GM23248 (cell line): ENCODE measurements at regions not wholly inside any gene's neighbourhood (a gene's known extent, or its start where the extent isn't known, plus 50 kb on each side); places are given as distances from the start of the nearest gene placed in this dataset.

Experiments
- DNase-seq: peaks from one replicate; pipeline ENCODE4 v3.0.0-alpha.2; 2015
- H2AFZ ChIP-seq: fragments of 200-600 bp; sonication (generic); 2 replicates; pipeline ENCODE4 v1.6.1; 2016; ENCODE audit warnings: antibody characterized with exemption
- H3F3A ChIP-seq: fragments of 200-600 bp; sonication (generic); 2 replicates; pipeline ENCODE4 v1.6.1; 2016; ENCODE audit warnings: mild to moderate bottlenecking, antibody characterized with exemption, mixed run types; ENCODE audit not compliant: insufficient read depth
- H3K27ac ChIP-seq: fragments of 200-600 bp; sonication (generic); 2 replicates; pipeline ENCODE4 v1.5.1; 2016; ENCODE audit warnings: mild to moderate bottlenecking
- H3K27me3 ChIP-seq: fragments of 200-600 bp; sonication (generic); replicated peaks from 2 replicates; pipeline ENCODE4 v1.6.1; 2016; ENCODE audit warnings: mild to moderate bottlenecking; ENCODE audit not compliant: insufficient read depth
- H3K36me3 ChIP-seq: fragments of 200-600 bp; sonication (generic); 2 replicates; pipeline ENCODE4 v1.6.1; 2016; ENCODE audit warnings: low read depth, mild to moderate bottlenecking
- H3K4me1 ChIP-seq: fragments of 200-600 bp; sonication (generic); 2 replicates; pipeline ENCODE4 v1.6.1; 2016; ENCODE audit warnings: mild to moderate bottlenecking; ENCODE audit not compliant: insufficient read depth
- H3K4me2 ChIP-seq: fragments of 200-600 bp; sonication (generic); one replicate; pipeline ENCODE4 v1.6.1; 2016; ENCODE audit warnings: mild to moderate bottlenecking; ENCODE audit not compliant: unreplicated experiment
- H3K4me3 ChIP-seq: fragments of 200-600 bp; sonication (generic); 2 replicates; pipeline ENCODE4 v1.5.1; 2016; ENCODE audit warnings: mild to moderate bottlenecking
- H3K79me2 ChIP-seq: fragments of 200-600 bp; sonication (generic); 2 replicates; pipeline ENCODE4 v1.6.1; 2016; ENCODE audit warnings: mild to moderate bottlenecking; ENCODE audit not compliant: insufficient read depth
- H3K9ac ChIP-seq: fragments of 200-600 bp; sonication (generic); 2 replicates; pipeline ENCODE4 v1.6.1; 2016; ENCODE audit warnings: mild to moderate bottlenecking
- H3K9me2 ChIP-seq: fragments of 200-600 bp; sonication (generic); 2 replicates; pipeline ENCODE4 v1.6.1; 2016; ENCODE audit warnings: mixed run types, mild to moderate bottlenecking, moderate library complexity; ENCODE audit not compliant: insufficient read depth
- H3K9me3 ChIP-seq: fragments of 200-600 bp; sonication (generic); one replicate; pipeline ENCODE4 v1.6.1; 2017; ENCODE audit warnings: low read depth
- H4K20me1 ChIP-seq: fragments of 200-600 bp; sonication (generic); 2 replicates; pipeline ENCODE4 v1.6.0; 2016; ENCODE audit not compliant: insufficient read depth
- EZH2 ChIP-seq: fragments of 200-600 bp; sonication (generic); IDR thresholded peaks from 2 replicates; pipeline ENCODE4 v1.6.1; 2018; ENCODE audit warnings: antibody characterized with exemption, mild to moderate bottlenecking; ENCODE audit not compliant: insufficient read depth, poor library complexity, severe bottlenecking
- EZH2phosphoT487 ChIP-seq: fragments of 200-600 bp; sonication (generic); IDR thresholded peaks from 2 replicates; pipeline ENCODE4 v1.6.1; 2018; ENCODE audit warnings: antibody characterized with exemption, moderate library complexity, mild to moderate bottlenecking, low read depth; ENCODE audit not compliant: insufficient read depth
- whole genome bisulfite sequencing, 2 experiments: methylation state at CpG; one replicate each; pipeline ENCODE4 v1.1.6; 2015 to 2017; ENCODE audit warnings: low lambda C conversion rate in 2 of 2, low coverage in 1 of 2; ENCODE audit errors: missing lambda C conversion rate in 2 of 2; 5-methylcytosine and 5-hydroxymethylcytosine counted together
- in situ Hi-C: fragments of 300-500 bp; cut with MboI; formaldehyde crosslinking; loops from 2 replicates; pipeline ENCODE4 v1.15.0; 2020

DNA sequence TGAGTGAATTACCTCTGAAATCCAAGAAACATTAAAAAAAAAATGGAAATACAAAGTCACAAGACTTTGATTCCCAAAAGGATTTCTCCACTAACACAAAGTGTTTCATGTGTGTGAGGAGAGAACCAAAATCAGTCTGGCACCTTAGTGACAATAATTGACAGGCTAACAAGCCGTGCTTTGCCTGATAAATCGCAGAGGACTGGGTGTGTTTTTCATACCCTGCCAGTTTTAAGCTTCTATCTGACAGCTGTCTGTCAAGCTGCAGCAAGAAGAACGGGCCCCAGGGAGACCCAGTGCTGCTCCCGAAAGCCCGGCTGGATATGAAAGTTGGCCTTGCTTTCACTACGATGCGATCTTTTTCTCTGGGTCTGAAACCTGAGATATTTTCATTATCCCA lies 101.6 kb upstream of the KCNK2 start:
- no peak for DNase-seq
- no peak overlapping the region for H3K4me3 ChIP-seq
- no peak overlapping the region for H3K9ac ChIP-seq
- H3K9me3 ChIP-seq: no peaks in the 10 kb centered on the region
- H3K4me2 ChIP-seq: no peak overlapping the region
- H3K9me2 ChIP-seq: no peaks in the 10 kb centered on the region
- no peaks in the 10 kb centered on the region for H3K27me3 ChIP-seq
- peaks cover 33% of the 10 kb centered on the region for H3K4me1 ChIP-seq
- WGBS, 2 experiments: 81 to 86% methylated on average over 7 of the region's 7 CpGs
- 0 out of 2 replicates have a peak overlapping the region, but pooled peaks have one; percentile 1 for H2AFZ ChIP-seq
- H3K36me3 ChIP-seq: no peaks in the 10 kb centered on the region
- peaks cover 20% of the 10 kb centered on the region; the same call in 1 of the 2 replicates for H3F3A ChIP-seq
- no peak for TF ChIP-seq EZH2
- no peak for TF ChIP-seq EZH2phosphoT487
- no peaks in the 10 kb centered on the region for H4K20me1 ChIP-seq
- in situ Hi-C loops: no loop called here
- no peaks in the 10 kb centered on the region for H3K79me2 ChIP-seq
- no peak overlapping the region for H3K27ac ChIP-seq

DNA sequence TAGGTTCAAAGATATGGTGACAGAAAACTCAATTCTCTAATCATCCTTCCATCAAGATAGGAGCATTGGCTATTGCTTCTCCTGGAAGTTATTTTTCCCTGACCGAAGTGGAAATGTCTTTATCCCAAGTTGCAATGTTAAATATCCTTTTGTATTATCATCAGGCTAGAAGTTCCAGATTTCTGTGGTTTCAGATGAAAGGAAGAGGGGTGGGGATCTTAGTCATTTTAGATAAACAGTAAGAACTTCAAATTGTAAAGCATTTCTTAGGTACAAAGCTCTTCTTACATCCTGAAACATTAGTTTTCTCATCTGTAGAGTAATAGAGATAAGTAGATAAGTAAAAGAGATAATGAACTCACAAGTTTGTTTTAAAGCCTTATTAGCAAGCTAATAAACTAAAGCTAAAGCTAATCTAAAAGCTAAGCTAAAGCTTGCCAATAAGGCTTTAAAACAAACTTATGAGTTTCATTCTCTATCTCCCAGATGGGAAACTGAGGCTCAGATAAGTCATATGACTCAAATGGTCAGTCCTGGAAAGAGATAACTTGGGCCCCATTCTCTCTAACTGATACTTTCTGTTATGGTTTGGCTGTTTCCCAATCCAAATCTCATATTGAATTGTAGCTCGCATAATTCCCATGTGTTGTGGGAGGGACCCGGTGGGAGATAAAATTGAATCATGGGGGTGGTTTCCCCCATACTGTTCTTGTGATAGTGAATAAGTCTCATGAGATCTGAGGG lies 99.2 kb upstream of the KCNK2 start:
- peak; percentile 32 for DNase-seq
- H3K4me3 ChIP-seq: no peak overlapping the region
- H3F3A ChIP-seq: peaks cover 20% of the 10 kb centered on the region; the same call in 1 of the 2 replicates
- no peak overlapping the region for H3K9ac ChIP-seq
- 64 to 66% methylated on average over 3 of the region's 3 CpGs for WGBS, 2 experiments
- no peaks in the 10 kb centered on the region for H3K9me2 ChIP-seq
- H3K4me1 ChIP-seq: peaks cover 33% of the 10 kb centered on the region
- no peaks in the 10 kb centered on the region for H3K9me3 ChIP-seq
- no peak for TF ChIP-seq EZH2
- no peak for TF ChIP-seq EZH2phosphoT487
- H3K36me3 ChIP-seq: no peaks in the 10 kb centered on the region
- peak overlapping the region; percentile 11; the same call in 1 of the 2 replicates for H2AFZ ChIP-seq
- no peaks in the 10 kb centered on the region for H3K27me3 ChIP-seq
- H3K79me2 ChIP-seq: no peaks in the 10 kb centered on the region
- H4K20me1 ChIP-seq: no peaks in the 10 kb centered on the region
- in situ Hi-C loops: no loop called here
- peak overlapping the region; percentile 9 for H3K4me2 ChIP-seq
- H3K27ac ChIP-seq: no peak overlapping the region

GRCh38 chr1:214989341-214989740 lies 93.2 kb upstream of the KCNK2 start:
- TF ChIP-seq EZH2phosphoT487 (no peak), EZH2 (no peak)
- no peak overlapping the region for H3K4me3 ChIP-seq
- DNase-seq: peak; percentile 67
- in situ Hi-C loops: no loop called here
- H3K36me3 ChIP-seq: no peaks in the 10 kb centered on the region
- H3F3A ChIP-seq: peaks cover 43% of the 10 kb centered on the region
- no peaks in the 10 kb centered on the region for H3K27me3 ChIP-seq
- H3K9me2 ChIP-seq: no peaks in the 10 kb centered on the region
- no peaks in the 10 kb centered on the region for H3K79me2 ChIP-seq
- H3K27ac ChIP-seq: peak overlapping the region; percentile 83
- no peak overlapping the region for H3K9ac ChIP-seq
- H2AFZ ChIP-seq: 0 out of 2 replicates have a peak overlapping the region, but pooled peaks have one; percentile 10
- no peaks in the 10 kb centered on the region for H3K9me3 ChIP-seq
- H3K4me1 ChIP-seq: peaks cover 36% of the 10 kb centered on the region
- 52 to 62% methylated on average over 1 of the region's 1 CpG for WGBS, 2 experiments
- H4K20me1 ChIP-seq: no peaks in the 10 kb centered on the region
- H3K4me2 ChIP-seq: no peak overlapping the region

- in situ Hi-C loops: no loop called here
Observed at GRCh38 chr1:214990619-214991018, 91.9 kb upstream of the KCNK2 start.

More at GRCh38 chr1:214990619-214991018, 91.9 kb upstream of the KCNK2 start:
- Histone ChIP-seq H3K27ac (peak overlapping the region; percentile 83), H3K4me2 (peak overlapping the region; percentile 71), H2AFZ (no peak overlapping the region), H3K36me3 (no peaks in the 10 kb centered on the region), H3K4me1 (peaks cover 42% of the 10 kb centered on the region), H3K4me3 (no peak overlapping the region), H3K27me3 (no peaks in the 10 kb centered on the region), H3K79me2 (no peaks in the 10 kb centered on the region), H3K9ac (0 out of 2 replicates have a peak overlapping the region, but pooled peaks have one; percentile 22), H3K9me3 (no peaks in the 10 kb centered on the region), H3F3A (peaks cover 43% of the 10 kb centered on the region), H3K9me2 (no peaks in the 10 kb centered on the region), H4K20me1 (no peaks in the 10 kb centered on the region)
- no peak for TF ChIP-seq EZH2
- no peak for TF ChIP-seq EZH2phosphoT487
- peak; percentile 94 for DNase-seq
- 0 to 2% methylated on average over 3 of the region's 3 CpGs for WGBS, 2 experiments
